ENCODE measurements at regions not wholly inside any gene's neighbourhood (a gene's known extent, or its start where the extent isn't known, plus 50 kb on each side); places are given as distances from the start of the nearest gene placed in this dataset.
"Not testable (repeated sequence)": the region's sequence is repeated elsewhere in the genome, so short reads cannot be mapped to it uniquely, and the experiment has no call there.

DNA sequence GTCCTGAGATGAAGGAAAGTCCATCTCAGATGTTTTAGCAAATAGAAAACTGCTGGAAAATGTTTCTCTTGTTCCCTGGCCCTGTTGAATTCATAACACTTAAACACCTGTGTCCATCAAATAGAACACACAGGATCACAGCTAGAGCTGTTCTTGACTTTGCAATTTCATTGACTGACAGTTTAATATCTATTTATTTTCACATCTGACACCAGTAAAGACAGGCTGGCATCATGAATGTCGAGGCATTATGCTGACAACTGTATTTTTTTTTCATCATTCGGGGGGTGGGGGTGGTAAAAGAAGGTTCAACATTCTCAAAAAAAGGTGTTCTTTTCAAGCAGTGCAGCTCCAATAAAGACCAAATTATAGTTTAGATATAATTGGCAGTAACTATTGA, 591.2 kb upstream of the PTBP2 start:
- Histone ChIP-seq H2AFZ (ENCODE audit: low read length) (no peak overlapping the region), H3K36me3 (ENCODE audit: low read depth, low read length) (no peaks in the 10 kb centered on the region), H3K4me2 (ENCODE audit: low read length) (no peak overlapping the region), H3F3A (ENCODE audit: low read length, unreplicated experiment) (no peaks in the 10 kb centered on the region), H3K27me3 (ENCODE audit: low read length) (peaks cover 30% of the 10 kb centered on the region), H4K20me1 (ENCODE audit: low read length) (no peaks in the 10 kb centered on the region), H3K9me3 (ENCODE audit: low read length) (no peaks in the 10 kb centered on the region), H3K4me1 (ENCODE audit: insufficient read depth, low read length) (no peaks in the 10 kb centered on the region), H3K27ac (ENCODE audit: low read length) (no peak overlapping the region), H3K79me2 (ENCODE audit: low read length) (no peaks in the 10 kb centered on the region), H3K9ac (ENCODE audit: low read length) (no peak overlapping the region), H3K4me3 (ENCODE audit: low read length) (no peak overlapping the region), H3K9me2 (replicated peaks; ENCODE audit: low read length) (no peaks in the 10 kb centered on the region)
- ATAC-seq (no peak), DNase-seq (no peak)
- no TSS peak for BruUV-seq (replicated peaks)
- intact Hi-C loops (cut with micrococcal nuclease): no loop called here
- ChIA-PET CTCF (no interaction called here), POLR2A (ENCODE audit: unreplicated experiment) (no interaction called here)
- TF ChIP-seq EZH2phosphoT487 (IDR thresholded peaks at IDR 0.05; ENCODE audit: borderline replicate concordance, low read length): no peak
- TF ChIP-seq, protein P1, sequence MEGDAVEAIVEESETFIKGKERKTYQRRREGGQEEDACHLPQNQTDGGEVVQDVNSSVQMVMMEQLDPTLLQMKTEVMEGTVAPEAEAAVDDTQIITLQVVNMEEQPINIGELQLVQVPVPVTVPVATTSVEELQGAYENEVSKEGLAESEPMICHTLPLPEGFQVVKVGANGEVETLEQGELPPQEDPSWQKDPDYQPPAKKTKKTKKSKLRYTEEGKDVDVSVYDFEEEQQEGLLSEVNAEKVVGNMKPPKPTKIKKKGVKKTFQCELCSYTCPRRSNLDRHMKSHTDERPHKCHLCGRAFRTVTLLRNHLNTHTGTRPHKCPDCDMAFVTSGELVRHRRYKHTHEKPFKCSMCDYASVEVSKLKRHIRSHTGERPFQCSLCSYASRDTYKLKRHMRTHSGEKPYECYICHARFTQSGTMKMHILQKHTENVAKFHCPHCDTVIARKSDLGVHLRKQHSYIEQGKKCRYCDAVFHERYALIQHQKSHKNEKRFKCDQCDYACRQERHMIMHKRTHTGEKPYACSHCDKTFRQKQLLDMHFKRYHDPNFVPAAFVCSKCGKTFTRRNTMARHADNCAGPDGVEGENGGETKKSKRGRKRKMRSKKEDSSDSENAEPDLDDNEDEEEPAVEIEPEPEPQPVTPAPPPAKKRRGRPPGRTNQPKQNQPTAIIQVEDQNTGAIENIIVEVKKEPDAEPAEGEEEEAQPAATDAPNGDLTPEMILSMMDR (conservative IDR thresholded peaks at IDR 0.05; ENCODE audit: low read depth, low read length): no peak
- TF ChIP-seq EZH2 (IDR thresholded peaks at IDR 0.05; ENCODE audit: low read length, unreplicated experiment): no peak

DNA sequence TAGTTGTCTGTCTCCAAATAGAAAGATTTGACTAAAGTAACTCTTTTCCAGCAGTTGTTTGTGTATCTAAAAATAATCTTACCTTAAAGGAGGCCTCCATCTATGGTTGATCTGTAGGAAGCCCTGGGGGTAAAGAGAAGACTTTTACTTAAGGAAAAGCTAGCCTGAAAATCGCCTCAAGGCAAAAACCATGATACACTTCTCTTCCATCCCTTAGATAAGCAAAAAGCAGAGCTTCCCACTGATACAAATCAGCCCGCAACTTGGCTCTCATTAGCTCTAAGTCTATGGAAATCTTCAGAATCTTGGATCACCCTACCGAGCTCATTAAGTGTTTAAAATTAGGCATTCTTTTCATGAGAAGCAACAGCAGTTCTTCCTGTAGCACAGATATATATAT, 576.9 kb upstream of the PTBP2 start:
- no peak for ATAC-seq
- TF ChIP-seq, protein P1 (conservative IDR thresholded peaks at IDR 0.05; ENCODE audit: low read depth, low read length): no peak
- TF ChIP-seq EZH2phosphoT487 (IDR thresholded peaks at IDR 0.05; ENCODE audit: borderline replicate concordance, low read length): no peak
- TF ChIP-seq EZH2 (IDR thresholded peaks at IDR 0.05; ENCODE audit: low read length, unreplicated experiment): no peak

DNA sequence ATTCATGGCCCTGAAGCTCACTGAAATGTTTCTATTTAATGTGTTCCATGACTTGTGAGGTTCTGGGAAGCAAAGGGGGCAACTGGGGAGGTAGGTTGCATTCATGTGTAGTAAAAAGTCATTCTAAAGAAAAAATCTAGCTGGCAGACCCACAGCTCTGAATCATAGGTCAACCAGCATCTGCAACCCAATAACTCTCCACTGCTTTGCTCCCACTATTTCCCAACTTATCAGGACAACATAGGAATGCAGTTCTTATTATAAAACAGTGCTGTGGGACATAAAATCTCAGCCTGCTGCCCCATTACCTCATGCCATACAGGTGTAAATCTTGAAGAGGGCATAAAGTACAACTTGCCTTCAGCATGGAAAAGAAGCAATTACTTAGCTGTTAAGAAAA, 576.1 kb upstream of the PTBP2 start:
- no TSS peak for BruUV-seq (replicated peaks)
- no peak overlapping the region for H3K9ac ChIP-seq (ENCODE audit: low read length)
- no peaks in the 10 kb centered on the region for H3K9me2 ChIP-seq (replicated peaks; ENCODE audit: low read length)
- H3K4me3 ChIP-seq (ENCODE audit: low read length): no peak overlapping the region
- H3K4me2 ChIP-seq (ENCODE audit: low read length): no peak overlapping the region
- no peak overlapping the region for H3K27ac ChIP-seq (ENCODE audit: low read length)
- ChIA-PET POLR2A (ENCODE audit: unreplicated experiment) (no interaction called here), CTCF (no interaction called here)
- intact Hi-C loops (cut with micrococcal nuclease): no loop called here
- H3K4me1 ChIP-seq (ENCODE audit: insufficient read depth, low read length): no peaks in the 10 kb centered on the region
- H3K36me3 ChIP-seq (ENCODE audit: low read depth, low read length): no peaks in the 10 kb centered on the region
- H3K79me2 ChIP-seq (ENCODE audit: low read length): no peaks in the 10 kb centered on the region
- H2AFZ ChIP-seq (ENCODE audit: low read length): no peak overlapping the region
- TF ChIP-seq, protein P1 (conservative IDR thresholded peaks at IDR 0.05; ENCODE audit: low read depth, low read length): no peak
- TF ChIP-seq EZH2phosphoT487 (IDR thresholded peaks at IDR 0.05; ENCODE audit: borderline replicate concordance, low read length) (no peak), EZH2 (IDR thresholded peaks at IDR 0.05; ENCODE audit: low read length, unreplicated experiment) (no peak)
- no peaks in the 10 kb centered on the region for H3K27me3 ChIP-seq (ENCODE audit: low read length)
- ATAC-seq (no peak), DNase-seq (no peak)
- no peaks in the 10 kb centered on the region for H3F3A ChIP-seq (ENCODE audit: low read length, unreplicated experiment)
- no peaks in the 10 kb centered on the region for H3K9me3 ChIP-seq (ENCODE audit: low read length)
- H4K20me1 ChIP-seq (ENCODE audit: low read length): no peaks in the 10 kb centered on the region

More for the DNA sequence above, 576.9 kb upstream of the PTBP2 start:
- Histone ChIP-seq H3K9me2 (replicated peaks; ENCODE audit: low read length) (no peaks in the 10 kb centered on the region), H3K79me2 (ENCODE audit: low read length) (no peaks in the 10 kb centered on the region), H3K36me3 (ENCODE audit: low read depth, low read length) (no peaks in the 10 kb centered on the region), H3K9ac (ENCODE audit: low read length) (no peak overlapping the region), H3K27me3 (ENCODE audit: low read length) (no peaks in the 10 kb centered on the region), H3K4me2 (ENCODE audit: low read length) (no peak overlapping the region), H3K4me1 (ENCODE audit: insufficient read depth, low read length) (no peaks in the 10 kb centered on the region), H3K4me3 (ENCODE audit: low read length) (no peak overlapping the region), H4K20me1 (ENCODE audit: low read length) (no peaks in the 10 kb centered on the region), H3K9me3 (ENCODE audit: low read length) (no peaks in the 10 kb centered on the region), H3K27ac (ENCODE audit: low read length) (no peak overlapping the region), H3F3A (ENCODE audit: low read length, unreplicated experiment) (no peaks in the 10 kb centered on the region), H2AFZ (ENCODE audit: low read length) (no peak overlapping the region)
- CTCF ChIA-PET: no interaction called here
- no peak for DNase-seq
- intact Hi-C loops (cut with micrococcal nuclease): no loop called here
- no TSS peak for BruUV-seq (replicated peaks)
- POLR2A ChIA-PET (ENCODE audit: unreplicated experiment): no interaction called here

DNA sequence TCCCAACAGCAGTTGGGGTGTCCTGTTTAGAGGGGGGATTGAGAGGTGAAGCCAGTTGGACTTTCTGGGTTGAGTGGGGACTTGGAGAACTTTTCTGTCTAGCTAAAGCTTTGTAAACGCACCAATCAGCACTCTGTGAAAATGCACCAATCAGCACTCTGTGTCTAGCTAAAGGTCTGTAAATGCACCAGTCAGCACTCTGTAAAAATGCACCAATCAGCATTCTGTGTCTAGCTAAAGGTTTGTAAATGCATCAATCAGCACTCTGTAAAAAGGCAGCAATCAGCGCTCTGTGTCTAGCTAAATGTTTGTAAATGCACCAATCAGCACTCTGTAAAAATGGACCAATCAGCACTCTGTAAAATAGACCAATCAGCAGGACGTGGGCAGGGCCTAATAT, 568.6 kb upstream of the PTBP2 start:
- H3K4me1 ChIP-seq (ENCODE audit: insufficient read depth, low read length); DNase-seq; H3K9me3 ChIP-seq (ENCODE audit: low read length); H3K9me2 ChIP-seq (replicated peaks; ENCODE audit: low read length); H3K4me2 ChIP-seq (ENCODE audit: low read length); intact Hi-C loops (cut with micrococcal nuclease); POLR2A ChIA-PET (ENCODE audit: unreplicated experiment); H3K4me3 ChIP-seq (ENCODE audit: low read length); H3K27ac ChIP-seq (ENCODE audit: low read length); H3K36me3 ChIP-seq (ENCODE audit: low read depth, low read length); ATAC-seq; H2AFZ ChIP-seq (ENCODE audit: low read length); H3F3A ChIP-seq (ENCODE audit: low read length, unreplicated experiment); H3K27me3 ChIP-seq (ENCODE audit: low read length); H3K9ac ChIP-seq (ENCODE audit: low read length); CTCF ChIA-PET; BruUV-seq (replicated peaks); H3K79me2 ChIP-seq (ENCODE audit: low read length); H4K20me1 ChIP-seq (ENCODE audit: low read length): not testable (repeated sequence)
